Spleen (tissue), 11 donors: ENCODE measurements at regions not wholly inside any gene's neighbourhood (a gene's known extent, or its start where the extent isn't known, plus 50 kb on each side); places are given as distances from the start of the nearest gene placed in this dataset.
A peak's percentile ranks its signal among the peaks of the same experiment; 100 is the strongest.

Source experiments
- DNase-seq: peaks from one replicate; pipeline ENCODE4 v3.0.0-alpha.2; 2020
- H3K27ac ChIP-seq, 8 donors: fragments of 200-600 bp; sonication (generic) in 7 of 8; 1 replicate in 4 of 8; 2 replicates in 4 of 8; pipeline versions ENCODE4 v1.5.0 to v1.8.0; 2016 to 2021; ENCODE audit warnings: inconsistent platforms in 4 of 8, mild to moderate bottlenecking in 4 of 8, moderate library complexity in 1 of 8
- H3K27me3 ChIP-seq, 7 donors: fragments of 200-600 bp; sonication (generic) in 6 of 7; replicated peaks in 1 of 7; 1 replicate in 4 of 7; 2 replicates in 3 of 7; pipeline versions ENCODE4 v1.5.0 to v1.8.0; 2016 to 2021; ENCODE audit warnings: inconsistent platforms in 3 of 7, mild to moderate bottlenecking in 1 of 7
- H3K36me3 ChIP-seq, 6 donors: fragments of 200-600 bp; sonication (generic) in 5 of 6; 1 replicate in 4 of 6; 2 replicates in 2 of 6; pipeline versions ENCODE4 v1.5.0 to v1.8.0; 2016 to 2021; ENCODE audit warnings: inconsistent platforms in 2 of 6
- H3K4me1 ChIP-seq, 6 donors: fragments of 200-600 bp; sonication (generic) in 5 of 6; 1 replicate in 3 of 6; 2 replicates in 3 of 6; pipeline versions ENCODE4 v1.5.0 to v1.8.0; 2016 to 2021; ENCODE audit warnings: inconsistent platforms in 3 of 6
- H3K4me3 ChIP-seq, 8 donors: fragments of 200-600 bp; sonication (generic) in 7 of 8; 1 replicate in 4 of 8; 2 replicates in 4 of 8; pipeline versions ENCODE4 v1.5.0 to v1.8.0; 2016 to 2021; ENCODE audit warnings: inconsistent platforms in 4 of 8, mild to moderate bottlenecking in 4 of 8, moderate library complexity in 2 of 8
- H3K9me3 ChIP-seq, 8 donors: fragments of 200-600 bp; sonication (generic) in 7 of 8; 1 replicate in 4 of 8; 2 replicates in 4 of 8; pipeline versions ENCODE4 v1.5.0 to v1.8.0; 2016 to 2021; ENCODE audit warnings: inconsistent platforms in 4 of 8
- CTCF ChIP-seq, 11 experiments: fragments of 200-600 bp in 7 of 11; fragments of 450-650 bp in 4 of 11; sonication (generic) in 4 of 11; IDR thresholded peaks in 8 of 11; conservative IDR thresholded peaks in 3 of 11; 1 replicate in 7 of 11; 2 replicates in 4 of 11; pipeline versions ENCODE4 v1.4.0 to v1.8.0; 2016 to 2021; ENCODE audit warnings: antibody characterized with exemption in 11 of 11, inconsistent platforms in 4 of 11, mild to moderate bottlenecking in 1 of 11
- POLR2A ChIP-seq, 3 donors: fragments of 450-650 bp; IDR thresholded peaks; one replicate each; pipeline ENCODE4 v1.5.1; 2017; ENCODE audit warnings: antibody characterized with exemption in 3 of 3, mild to moderate bottlenecking in 1 of 3
- POLR2AphosphoS5 ChIP-seq, 3 donors: sonication (generic); formaldehyde crosslinking; IDR thresholded peaks; one replicate each; pipeline ENCODE4 v1.5.1; 2017; ENCODE audit warnings: antibody characterized with exemption in 3 of 3
- WGBS, 5 donors: extraction: QIAGEN DNeasy Blood & Tissue Kit in 3 of 5; methylation state at CpG; one replicate each; pipeline versions ENCODE4 v1.1.5 to v1.1.7; 2013 to 2018; 5-methylcytosine and 5-hydroxymethylcytosine counted together
- intact Hi-C: fragments of 100-400 bp; cut with DNase I; formaldehyde crosslinking; loops from one replicate; pipeline ENCODE4 v1.15.0; 2023; ENCODE audit warnings: low total_unique reads
- donor health status: healthy with polysubstance abuse.
- donor health status: DM: no; HTN: no; CAD: no; lungs with moderate emphysema.
- donor health status: DM: no; HTN: no; CAD: no.
- donor health status: Bipolar disorder and iron deficiency.
- donor health status: healthy.
- donor health status: DM: no; HTN: no; CAD: no.
- donor health status: DM: yes; HTN: yes; CAD: no.

DNA sequence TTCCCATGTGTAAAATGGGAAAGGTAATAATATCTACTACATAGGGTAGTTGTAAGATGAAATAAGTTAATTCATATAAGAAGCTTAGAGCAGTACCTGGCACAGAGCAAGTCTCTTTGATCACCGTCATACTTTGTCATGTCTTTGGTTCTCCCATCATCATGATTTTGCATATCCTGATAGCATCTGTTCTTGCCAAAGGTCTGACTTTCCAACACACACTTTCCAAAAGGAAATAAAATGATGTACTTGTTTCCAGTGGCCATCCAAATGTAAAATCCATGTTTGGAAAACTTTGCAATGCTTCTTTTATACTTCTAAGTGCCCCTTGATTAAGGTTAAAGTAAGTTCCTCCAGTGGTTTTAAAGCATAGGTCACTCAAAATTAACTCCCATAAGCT is 266.9 kb upstream of the PTGER4 start:
- WGBS, 5 donors = 87 to 100% (median 93%) methylated on average over 1 of the region's 1 CpG
- Histone ChIP-seq H3K27me3 (no peaks in the 10 kb centered on the region), H3K27ac (peak overlapping the region in 1 of 8 donors; percentile 91), H3K36me3 (no peaks in the 10 kb centered on the region), H3K4me1 (peaks cover 10 to 43% (median 35%) of the 10 kb centered on the region in 6 donors), H3K9me3 (peaks cover 0 to 7% (median 0%) of the 10 kb centered on the region in 8 donors), H3K4me3 (no peak overlapping the region)
- intact Hi-C loops = no loop called here
- no peak for DNase-seq
- TF ChIP-seq POLR2AphosphoS5 (IDR thresholded peaks at IDR 0.05) (no peak), CTCF (IDR thresholded peaks at IDR 0.05 in 8 of 11, conservative IDR thresholded peaks at IDR 0.05 in 3 of 11) (no peak), POLR2A (IDR thresholded peaks at IDR 0.05) (no peak)

GRCh38 chr5:40410964-40411635 is 268.6 kb upstream of the PTGER4 start:
- no peak for TF ChIP-seq CTCF (IDR thresholded peaks at IDR 0.05 in 8 of 11, conservative IDR thresholded peaks at IDR 0.05 in 3 of 11)
- peak in 1 of 3 donors; percentile 32 for TF ChIP-seq POLR2AphosphoS5 (IDR thresholded peaks at IDR 0.05)
- Histone ChIP-seq H3K27me3 (no peaks in the 10 kb centered on the region), H3K36me3 (no peaks in the 10 kb centered on the region), H3K9me3 (no peaks in the 10 kb centered on the region), H3K4me1 (peaks cover 10 to 59% (median 52%) of the 10 kb centered on the region in 6 donors), H3K27ac (peak overlapping the region; percentile 69 to 91 (median 82)), H3K4me3 (peak overlapping the region in 1 of 8 donors; percentile 48)
- no peak for DNase-seq
- WGBS, 5 donors = 56 to 78% (median 61%) methylated on average over 3 of the region's 3 CpGs
- intact Hi-C loops = no loop called here

- peaks cover 18 to 67% (median 59%) of the 10 kb centered on the region in 6 donors for H3K4me1 ChIP-seq
- no peak for DNase-seq
- TF ChIP-seq CTCF (IDR thresholded peaks at IDR 0.05 in 8 of 11, conservative IDR thresholded peaks at IDR 0.05 in 3 of 11) = no peak
- TF ChIP-seq POLR2AphosphoS5 (IDR thresholded peaks at IDR 0.05) = peak in 1 of 3 donors; percentile 85
- TF ChIP-seq POLR2A (IDR thresholded peaks at IDR 0.05) = no peak
- no peaks in the 10 kb centered on the region for H3K27me3 ChIP-seq
- intact Hi-C loops = no loop called here
- H3K9me3 ChIP-seq = no peaks in the 10 kb centered on the region
- no peaks in the 10 kb centered on the region for H3K36me3 ChIP-seq
- H3K27ac ChIP-seq = peak overlapping the region; percentile 69 to 91 (median 82)
- peak overlapping the region in 1 of 8 donors; percentile 48 for H3K4me3 ChIP-seq
- 19 to 27% (median 22%) methylated on average over 9 of the region's 9 CpGs for WGBS, 5 donors
Measured at GRCh38 chr5:40410231-40410861, 269.4 kb upstream of the PTGER4 start.

DNA sequence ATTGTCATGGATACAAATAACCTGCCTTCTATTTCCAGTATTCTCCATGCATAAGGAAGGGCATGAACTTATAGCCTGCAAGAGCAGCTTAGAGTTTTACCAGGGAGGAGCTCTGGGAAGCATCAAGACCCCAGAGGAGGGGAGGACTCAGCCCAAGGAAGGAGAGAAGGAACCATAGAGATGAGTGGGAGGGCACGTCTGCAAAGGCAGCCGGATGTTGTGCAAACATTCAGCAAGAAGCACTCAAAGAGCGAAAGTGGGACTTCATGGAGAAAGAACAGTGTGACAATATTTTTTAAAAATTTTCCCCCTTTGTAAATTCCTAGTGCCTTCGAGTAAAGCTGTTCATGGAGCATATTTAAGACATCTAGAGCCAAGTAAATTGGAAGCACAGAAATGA is 270.1 kb upstream of the PTGER4 start:
- intact Hi-C loops = no loop called here
- TF ChIP-seq POLR2AphosphoS5 (IDR thresholded peaks at IDR 0.05) = peak in 1 of 3 donors; percentile 47
- TF ChIP-seq POLR2A (IDR thresholded peaks at IDR 0.05) = no peak
- TF ChIP-seq CTCF (IDR thresholded peaks at IDR 0.05 in 8 of 11, conservative IDR thresholded peaks at IDR 0.05 in 3 of 11) = no peak
- Histone ChIP-seq H3K9me3 (no peaks in the 10 kb centered on the region), H3K4me3 (peak overlapping the region in 1 of 8 donors; percentile 48), H3K27me3 (no peaks in the 10 kb centered on the region), H3K4me1 (peaks cover 25 to 74% (median 67%) of the 10 kb centered on the region in 6 donors), H3K27ac (peak overlapping the region; percentile 69 to 91 (median 82)), H3K36me3 (no peaks in the 10 kb centered on the region)
- peak; percentile 79 for DNase-seq
- WGBS, 5 donors = 36 to 58% (median 41%) methylated on average over 4 of the region's 4 CpGs
